ENCODE measurements at regions not wholly inside any gene's neighbourhood (a gene's known extent, or its start where the extent isn't known, plus 50 kb on each side); places are given as distances from the start of the nearest gene placed in this dataset.

DNA sequence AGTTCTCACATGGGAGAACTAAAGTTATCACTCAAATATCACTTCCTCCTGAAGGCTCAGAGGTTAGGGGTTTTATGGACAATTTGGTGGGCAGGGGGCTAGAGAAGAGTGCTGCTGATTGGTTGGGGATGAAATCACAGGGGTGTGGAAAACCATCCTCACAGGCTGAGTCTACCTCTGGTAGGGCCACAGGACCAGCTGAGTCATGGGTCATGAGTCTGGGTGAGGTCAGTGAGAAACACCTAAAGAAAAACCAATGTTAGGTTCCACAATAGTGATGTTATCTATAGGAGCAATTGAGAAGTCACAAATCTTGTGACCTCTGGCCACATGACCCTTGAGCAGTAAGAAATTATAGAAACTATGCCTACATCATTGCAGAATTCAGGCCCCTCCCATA lies 203.3 kb upstream of the TARS1 start:
- no peaks in the 10 kb centered on the region for H3K36me3 ChIP-seq
- H3K4me3 ChIP-seq: no peak overlapping the region
- TF ChIP-seq, protein P1, sequence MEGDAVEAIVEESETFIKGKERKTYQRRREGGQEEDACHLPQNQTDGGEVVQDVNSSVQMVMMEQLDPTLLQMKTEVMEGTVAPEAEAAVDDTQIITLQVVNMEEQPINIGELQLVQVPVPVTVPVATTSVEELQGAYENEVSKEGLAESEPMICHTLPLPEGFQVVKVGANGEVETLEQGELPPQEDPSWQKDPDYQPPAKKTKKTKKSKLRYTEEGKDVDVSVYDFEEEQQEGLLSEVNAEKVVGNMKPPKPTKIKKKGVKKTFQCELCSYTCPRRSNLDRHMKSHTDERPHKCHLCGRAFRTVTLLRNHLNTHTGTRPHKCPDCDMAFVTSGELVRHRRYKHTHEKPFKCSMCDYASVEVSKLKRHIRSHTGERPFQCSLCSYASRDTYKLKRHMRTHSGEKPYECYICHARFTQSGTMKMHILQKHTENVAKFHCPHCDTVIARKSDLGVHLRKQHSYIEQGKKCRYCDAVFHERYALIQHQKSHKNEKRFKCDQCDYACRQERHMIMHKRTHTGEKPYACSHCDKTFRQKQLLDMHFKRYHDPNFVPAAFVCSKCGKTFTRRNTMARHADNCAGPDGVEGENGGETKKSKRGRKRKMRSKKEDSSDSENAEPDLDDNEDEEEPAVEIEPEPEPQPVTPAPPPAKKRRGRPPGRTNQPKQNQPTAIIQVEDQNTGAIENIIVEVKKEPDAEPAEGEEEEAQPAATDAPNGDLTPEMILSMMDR (IDR thresholded peaks at IDR 0.05): no peak
- no peaks in the 10 kb centered on the region for H3K27me3 ChIP-seq
- H3K27ac ChIP-seq: no peak overlapping the region
- ATAC-seq (no peak), DNase-seq (no peak), FAIRE-seq (no peak)
- H3K4me1 ChIP-seq: no peaks in the 10 kb centered on the region
- H3K9me3 ChIP-seq: no peaks in the 10 kb centered on the region
- intact Hi-C loops (cut with DNase I): no loop called here

DNA sequence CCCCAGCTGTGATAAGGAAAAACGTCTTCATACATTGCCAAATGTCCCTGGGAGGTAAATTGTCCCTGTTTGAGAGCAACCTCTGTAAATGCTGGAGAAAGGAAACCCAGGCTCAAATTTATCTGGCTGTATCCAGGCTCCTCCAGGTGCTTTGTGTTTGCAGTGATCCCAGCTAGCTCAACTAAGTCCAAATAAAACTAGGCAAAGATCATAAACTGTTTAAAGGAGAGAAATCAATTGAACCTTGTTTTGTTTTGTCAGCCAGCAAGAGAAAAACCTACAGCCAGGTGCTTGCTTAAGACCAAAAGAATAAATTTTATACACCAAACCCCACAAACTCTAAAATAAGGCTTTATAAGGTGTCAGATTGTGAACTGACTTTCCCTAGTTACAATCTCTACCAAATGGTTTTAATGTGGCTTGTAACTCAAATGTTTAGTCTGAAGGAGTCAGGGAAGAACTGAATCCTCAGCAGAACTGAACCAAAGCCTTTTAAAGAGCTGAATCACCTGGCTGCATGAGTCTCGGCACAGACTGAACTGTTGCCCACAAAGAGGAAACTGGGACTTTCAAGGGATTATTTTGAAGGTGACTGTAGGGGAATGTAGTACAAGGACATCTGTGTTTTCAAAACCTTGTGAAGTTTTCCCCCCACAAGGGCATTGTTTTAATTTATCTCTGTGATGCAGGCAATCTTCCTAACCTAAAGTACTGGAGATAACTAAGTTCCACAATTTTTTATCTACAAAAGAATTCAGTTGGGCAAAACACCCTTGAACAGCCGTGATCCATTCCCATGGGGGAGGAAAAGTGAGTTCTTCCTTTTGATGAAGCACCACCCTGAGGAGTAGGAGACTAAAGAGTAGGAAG lies 201.7 kb upstream of the TARS1 start:
- TF ChIP-seq, protein P1 (IDR thresholded peaks at IDR 0.05): no peak
- WGBS, 2 donors: 26 to 31% methylated on average over 3 of the region's 3 CpGs
- no peak for ATAC-seq

DNA sequence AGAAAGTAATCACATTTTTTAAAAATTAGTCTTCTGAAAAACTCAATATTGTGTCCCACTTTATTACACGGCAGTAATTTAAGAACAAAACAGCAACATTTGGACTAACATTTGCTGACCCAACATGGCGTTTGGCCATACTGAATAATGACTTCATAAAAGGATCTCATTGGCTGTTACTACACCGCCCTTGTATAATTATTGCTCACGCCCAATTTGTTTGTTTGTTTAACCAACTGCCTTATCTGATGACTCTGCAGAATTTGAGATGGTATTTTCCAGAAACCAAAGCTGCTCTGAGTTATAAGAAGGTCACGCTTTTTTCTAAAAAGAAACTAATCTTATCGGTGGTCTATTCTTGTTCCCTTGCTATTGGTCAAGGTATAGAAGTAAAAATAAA lies 200.2 kb upstream of the TARS1 start:
- DNase-seq (no peak), FAIRE-seq (no peak), ATAC-seq (no peak)
- Histone ChIP-seq H3K9me3 (no peaks in the 10 kb centered on the region), H3K4me1 (no peaks in the 10 kb centered on the region), H3K4me3 (no peak overlapping the region), H3K27me3 (no peaks in the 10 kb centered on the region), H3K27ac (no peak overlapping the region), H3K36me3 (no peaks in the 10 kb centered on the region)
- 69 to 82% methylated on average over 6 of the region's 6 CpGs for WGBS, 2 donors
- intact Hi-C loops (cut with DNase I): no loop called here
- TF ChIP-seq, protein P1 (IDR thresholded peaks at IDR 0.05): no peak

More for the DNA sequence above, 201.7 kb upstream of the TARS1 start:
- FAIRE-seq (no peak), DNase-seq (no peak)
- Histone ChIP-seq H3K4me3 (no peak overlapping the region), H3K27me3 (no peaks in the 10 kb centered on the region), H3K36me3 (no peaks in the 10 kb centered on the region), H3K4me1 (no peaks in the 10 kb centered on the region), H3K27ac (no peak overlapping the region), H3K9me3 (no peaks in the 10 kb centered on the region)
- intact Hi-C loops (cut with DNase I): no loop called here

DNA sequence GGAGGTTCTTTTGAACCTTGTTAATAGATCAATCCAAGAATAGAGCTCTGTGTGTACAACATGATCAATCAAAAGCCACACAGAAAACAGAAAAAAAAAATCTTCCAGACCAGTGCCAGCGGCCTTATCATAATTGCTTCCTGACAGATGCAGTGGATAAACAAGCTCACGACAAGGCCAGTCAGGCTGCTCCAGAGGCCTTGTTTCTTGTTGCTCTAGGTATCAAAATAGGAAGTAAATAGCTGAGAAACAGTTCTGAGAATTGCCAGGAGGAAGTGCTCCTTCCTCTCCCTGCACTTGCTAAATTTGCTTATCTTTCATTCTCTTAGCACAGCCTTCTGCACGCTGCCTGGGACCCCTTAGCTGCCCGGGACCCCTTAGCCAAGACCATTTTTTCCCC lies 199.0 kb upstream of the TARS1 start:
- Histone ChIP-seq H3K9me3 (no peaks in the 10 kb centered on the region), H3K4me3 (no peak overlapping the region), H3K4me1 (no peaks in the 10 kb centered on the region), H3K27ac (no peak overlapping the region), H3K27me3 (no peaks in the 10 kb centered on the region), H3K36me3 (no peaks in the 10 kb centered on the region)
- WGBS, 2 donors: 9 to 12% methylated on average over 4 of the region's 4 CpGs
- ATAC-seq: peak in 3 of 4 donors; percentile 63 to 72 (median 72)
- FAIRE-seq: no peak
- intact Hi-C loops (cut with DNase I): no loop called here
- TF ChIP-seq, protein P1 (IDR thresholded peaks at IDR 0.05): no peak
- DNase-seq: no peak

DNA sequence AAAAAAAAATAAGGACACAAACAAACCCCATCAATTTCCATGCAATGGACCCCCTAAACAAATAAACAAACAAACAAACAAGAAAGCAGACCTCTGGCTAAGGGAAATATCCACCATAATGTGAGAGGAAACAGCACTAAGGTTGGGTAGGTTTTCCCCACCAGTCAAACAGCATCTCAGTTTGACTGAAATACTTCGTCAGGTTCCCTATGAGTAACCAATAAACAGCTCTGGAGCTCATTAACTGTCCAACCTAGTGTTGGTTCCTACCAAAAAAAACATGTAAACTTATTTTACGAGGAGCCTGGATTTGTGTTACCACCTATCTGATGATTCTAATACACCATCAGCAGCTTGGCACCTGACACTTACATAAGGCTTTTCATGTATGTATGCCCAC lies 198.5 kb upstream of the TARS1 start:
- DNase-seq: no peak
- TF ChIP-seq, protein P1 (IDR thresholded peaks at IDR 0.05): no peak
- 63 to 90% methylated on average over 2 of the region's 2 CpGs for WGBS, 2 donors
- Histone ChIP-seq H3K27ac (no peak overlapping the region), H3K9me3 (no peaks in the 10 kb centered on the region), H3K27me3 (no peaks in the 10 kb centered on the region), H3K36me3 (no peaks in the 10 kb centered on the region), H3K4me1 (no peaks in the 10 kb centered on the region), H3K4me3 (no peak overlapping the region)
- no peak for FAIRE-seq
- no peak for ATAC-seq
- intact Hi-C loops (cut with DNase I): no loop called here
